ENCODE measurements at regions not wholly inside any gene's neighbourhood (a gene's known extent, or its start where the extent isn't known, plus 50 kb on each side); places are given as distances from the start of the nearest gene placed in this dataset.

DNA sequence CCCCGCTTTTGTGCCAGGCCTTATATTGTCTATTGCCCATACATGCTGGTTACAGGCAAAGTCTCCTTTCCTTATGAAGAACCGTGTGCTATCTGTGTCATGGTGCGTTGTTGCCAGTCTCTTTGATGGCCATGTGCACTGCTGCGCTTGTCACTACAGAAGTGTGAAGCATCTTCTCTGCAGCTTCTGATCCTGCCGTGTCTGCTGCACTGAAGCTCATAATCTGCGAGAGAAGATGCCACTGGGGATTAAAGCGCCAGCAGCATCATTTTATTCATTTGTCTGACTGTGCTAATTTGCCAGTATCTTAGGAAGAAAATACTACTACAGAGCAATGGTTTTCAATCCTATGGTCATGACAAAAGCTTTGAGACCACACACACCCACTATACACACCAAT lies 330.1 kb downstream of the FAT3 start:
- TF ChIP-seq, protein P1, sequence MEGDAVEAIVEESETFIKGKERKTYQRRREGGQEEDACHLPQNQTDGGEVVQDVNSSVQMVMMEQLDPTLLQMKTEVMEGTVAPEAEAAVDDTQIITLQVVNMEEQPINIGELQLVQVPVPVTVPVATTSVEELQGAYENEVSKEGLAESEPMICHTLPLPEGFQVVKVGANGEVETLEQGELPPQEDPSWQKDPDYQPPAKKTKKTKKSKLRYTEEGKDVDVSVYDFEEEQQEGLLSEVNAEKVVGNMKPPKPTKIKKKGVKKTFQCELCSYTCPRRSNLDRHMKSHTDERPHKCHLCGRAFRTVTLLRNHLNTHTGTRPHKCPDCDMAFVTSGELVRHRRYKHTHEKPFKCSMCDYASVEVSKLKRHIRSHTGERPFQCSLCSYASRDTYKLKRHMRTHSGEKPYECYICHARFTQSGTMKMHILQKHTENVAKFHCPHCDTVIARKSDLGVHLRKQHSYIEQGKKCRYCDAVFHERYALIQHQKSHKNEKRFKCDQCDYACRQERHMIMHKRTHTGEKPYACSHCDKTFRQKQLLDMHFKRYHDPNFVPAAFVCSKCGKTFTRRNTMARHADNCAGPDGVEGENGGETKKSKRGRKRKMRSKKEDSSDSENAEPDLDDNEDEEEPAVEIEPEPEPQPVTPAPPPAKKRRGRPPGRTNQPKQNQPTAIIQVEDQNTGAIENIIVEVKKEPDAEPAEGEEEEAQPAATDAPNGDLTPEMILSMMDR (IDR thresholded peaks at IDR 0.05) = no peak
- no peak for TF ChIP-seq POLR2A (IDR thresholded peaks at IDR 0.05)
